ENCODE measurements at regions not wholly inside any gene's neighbourhood (a gene's known extent, or its start where the extent isn't known, plus 50 kb on each side); places are given as distances from the start of the nearest gene placed in this dataset.

DNA sequence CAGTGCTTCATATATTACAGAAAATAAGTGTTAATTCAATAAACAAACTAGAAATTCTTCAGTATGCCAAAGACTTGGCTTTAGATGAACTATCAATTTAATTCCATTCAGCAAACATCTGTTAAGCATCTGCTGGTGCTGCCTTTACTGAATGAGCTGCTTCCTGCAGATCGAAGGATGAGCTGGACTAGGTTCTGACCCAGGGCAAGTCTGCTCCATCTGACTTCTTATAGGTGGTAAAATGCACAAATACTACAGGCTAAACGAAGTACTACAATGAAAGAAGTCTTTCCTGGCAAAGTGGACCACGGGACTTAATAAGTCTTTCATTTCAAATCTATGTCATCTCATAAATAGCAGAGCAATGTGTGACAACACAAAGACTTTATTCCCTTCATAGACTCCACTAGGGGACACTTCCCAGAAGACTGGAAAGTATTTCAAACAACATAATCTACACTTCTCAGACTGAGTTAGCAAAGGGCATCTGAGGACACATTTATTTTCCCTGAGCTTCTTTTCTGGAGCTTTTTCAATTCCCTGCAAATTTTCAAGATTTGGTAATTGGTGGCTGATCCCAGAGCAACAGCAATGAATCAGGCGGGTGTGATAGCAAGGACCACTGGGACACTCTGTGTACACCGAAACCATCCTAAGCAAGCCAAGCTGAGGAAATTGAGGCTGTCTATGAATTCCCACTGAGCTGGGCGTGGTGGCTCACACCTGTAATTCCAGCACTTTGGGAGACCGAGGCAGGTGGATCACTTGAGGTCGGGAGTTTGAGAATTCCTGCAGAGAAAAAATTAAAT lies 108.9 kb upstream of the FRMD4A start:
- no peak overlapping the region for H2AFZ ChIP-seq (ENCODE audit: low read length)
- POLR2A ChIA-PET (ENCODE audit: partially characterized antibody): interaction anchor here (0.8 kb wide), 1 partner anchor 21 kb away, joined by 3 read pairs; no protein-coding TSS in a partner anchor
- DNase-seq (ENCODE audit: low read depth in 1 of 2, low spot score in 2 of 2) (no peak), FAIRE-seq (no peak)
- no peak overlapping the region for H2BK20ac ChIP-seq (ENCODE audit: low read length)
- no peak overlapping the region for H3K4ac ChIP-seq (replicated peaks; ENCODE audit: insufficient read length, low read depth, low read length)
- H3K36me3 ChIP-seq (ENCODE audit: control insufficient read depth in 2 of 4, insufficient read depth in 4 of 4, low read length in 3 of 4): no peaks in the 10 kb centered on the region
- H3K9ac ChIP-seq (replicated peaks in 1 of 4; ENCODE audit: extremely low read depth in 1 of 4, low read depth in 3 of 4, low read length in 3 of 4): no peak overlapping the region
- WGBS, 2 experiments (ENCODE audit: extremely low coverage in 1 of 2, insufficient coverage in 1 of 2, insufficient read length in 1 of 2, insufficient replicate concordance in 2 of 2, low coverage in 1 of 2, low lambda C conversion rate in 2 of 2, missing lambda C conversion rate in 1 of 2): 86% methylated on average over 8 of the region's 8 CpGs; no CpG with 5 or more reads in 1 of the 2 experiments
- no peak overlapping the region for H4K91ac ChIP-seq (replicated peaks; ENCODE audit: insufficient read length, low read length)
- H3K23me2 ChIP-seq (ENCODE audit: low read depth, low read length): no peaks in the 10 kb centered on the region
- H2BK5ac ChIP-seq (ENCODE audit: low read depth, low read length): no peak overlapping the region
- no peaks in the 10 kb centered on the region for H3K27me3 ChIP-seq (replicated peaks in 1 of 4; ENCODE audit: control insufficient read depth in 3 of 4, extremely low read depth in 1 of 4, insufficient read depth in 3 of 4, low read length in 3 of 4)
- no peaks in the 10 kb centered on the region for H3K9me3 ChIP-seq (ENCODE audit: insufficient read depth in 2 of 2, low read depth in 1 of 2, low read length in 1 of 2)
- H3K23ac ChIP-seq (ENCODE audit: insufficient read length): no peak overlapping the region
- H3K4me3 ChIP-seq (ENCODE audit: extremely low read depth in 1 of 4, insufficient read depth in 2 of 4, low read depth in 3 of 4, low read length in 4 of 4): no peak overlapping the region
- no peaks in the 10 kb centered on the region for H3K79me1 ChIP-seq (ENCODE audit: low read depth, low read length)
- no peak overlapping the region for H3K27ac ChIP-seq (ENCODE audit: low read depth, low read length)
- H2BK15ac ChIP-seq (ENCODE audit: low read length): no peak overlapping the region
- H2BK12ac ChIP-seq (ENCODE audit: low read depth, low read length): no peak overlapping the region
- TF ChIP-seq KDM1A (IDR thresholded peaks at IDR 0.05; ENCODE audit: borderline replicate concordance, low read length) (no peak), SAP30 (IDR thresholded peaks at IDR 0.05; ENCODE audit: insufficient read depth, insufficient replicate concordance, low read length) (no peak), CREB1 (IDR thresholded peaks at IDR 0.05) (no peak), JUND (IDR thresholded peaks at IDR 0.05; ENCODE audit: low read length) (no peak), ASH2L (IDR thresholded peaks at IDR 0.05; ENCODE audit: low read length) (no peak), ZNF274 (IDR thresholded peaks at IDR 0.05; ENCODE audit: borderline replicate concordance, extremely low read depth, low read length) (no peak), RFX5 (IDR thresholded peaks at IDR 0.05; ENCODE audit: borderline replicate concordance, low read depth, low read length) (no peak), RNF2 (IDR thresholded peaks at IDR 0.05; ENCODE audit: borderline replicate concordance, low read depth, low read length, missing control alignments, poor library complexity, severe bottlenecking) (no peak), RAD21 (IDR thresholded peaks at IDR 0.05 in 1 of 2, conservative IDR thresholded peaks at IDR 0.05 in 1 of 2; ENCODE audit: low read depth in 2 of 2, low read length in 2 of 2) (no peak), BRCA1 (IDR thresholded peaks at IDR 0.05; ENCODE audit: low read depth, low read length) (no peak)
- H3K56ac ChIP-seq (replicated peaks; ENCODE audit: insufficient read length, low read depth, low read length): no peak overlapping the region
- no peak overlapping the region for H2AK5ac ChIP-seq (ENCODE audit: low read depth, low read length)
- no peaks in the 10 kb centered on the region for H3K79me2 ChIP-seq (ENCODE audit: control insufficient read depth in 1 of 2, insufficient read depth in 2 of 2, low read length in 2 of 2)
- H3K14ac ChIP-seq (ENCODE audit: insufficient read length): no peak overlapping the region
- CTCF ChIA-PET (ENCODE audit: partially characterized antibody): interaction anchor here (0.9 to 1.4 kb wide), 5 partner anchors 9 to 138 kb away, joined by 3 to 4 read pairs (median 3); no protein-coding TSS in a partner anchor
- no peak overlapping the region for H4K5ac ChIP-seq (ENCODE audit: insufficient read length, low read depth, low read length)
- H2BK120ac ChIP-seq (replicated peaks; ENCODE audit: low read depth, low read length): no peak overlapping the region
- no peak overlapping the region for H4K8ac ChIP-seq (ENCODE audit: extremely low read depth, insufficient read depth, low read length)
- no peak overlapping the region for H3K4me2 ChIP-seq (ENCODE audit: insufficient read depth in 1 of 2, low read depth in 2 of 2, low read length in 2 of 2)
- no peaks in the 10 kb centered on the region for H4K20me1 ChIP-seq (replicated peaks in 1 of 2; ENCODE audit: control insufficient read depth in 1 of 2, insufficient read depth in 2 of 2, low read length in 2 of 2)
- H3K4me1 ChIP-seq (replicated peaks in 1 of 4; ENCODE audit: control insufficient read depth in 3 of 4, insufficient read depth in 4 of 4, low read length in 3 of 4): no peaks in the 10 kb centered on the region
- H3K18ac ChIP-seq (ENCODE audit: extremely low read depth, low read length): no peak overlapping the region

Measured in H1 (cell line).